ENCODE measurements at regions not wholly inside any gene's neighbourhood (a gene's known extent, or its start where the extent isn't known, plus 50 kb on each side); places are given as distances from the start of the nearest gene placed in this dataset.

- no peak for DNase-seq (ENCODE audit: low spot score)
These were observed 893.5 kb downstream of the SUCLG1 start for GRCh38 chr2:83565626-83566025.

DNA sequence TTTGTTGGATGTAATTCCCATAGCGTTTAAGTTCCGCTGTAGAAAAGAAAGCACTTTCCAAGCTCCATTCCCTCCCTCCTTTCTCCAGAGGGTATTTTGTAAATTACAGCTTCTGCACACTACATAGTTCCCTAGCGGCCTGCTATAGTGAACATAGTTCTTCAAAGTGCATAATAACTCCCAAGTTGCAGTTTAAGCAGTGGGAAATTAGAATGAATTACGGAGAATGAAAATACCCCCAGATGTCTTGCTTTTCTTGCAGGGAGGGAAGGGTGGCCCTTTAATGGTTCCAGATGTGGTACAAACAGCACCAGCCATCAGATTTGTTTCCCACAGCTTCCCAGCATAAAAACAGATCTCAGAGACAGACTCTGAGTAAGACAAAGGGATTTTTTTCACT, 893.9 kb downstream of the SUCLG1 start:
- no peak for DNase-seq (ENCODE audit: low spot score)

- DNase-seq (ENCODE audit: low spot score): no peak
These were observed 897.5 kb downstream of the SUCLG1 start for GRCh38 chr2:83561592-83561991.

DNA sequence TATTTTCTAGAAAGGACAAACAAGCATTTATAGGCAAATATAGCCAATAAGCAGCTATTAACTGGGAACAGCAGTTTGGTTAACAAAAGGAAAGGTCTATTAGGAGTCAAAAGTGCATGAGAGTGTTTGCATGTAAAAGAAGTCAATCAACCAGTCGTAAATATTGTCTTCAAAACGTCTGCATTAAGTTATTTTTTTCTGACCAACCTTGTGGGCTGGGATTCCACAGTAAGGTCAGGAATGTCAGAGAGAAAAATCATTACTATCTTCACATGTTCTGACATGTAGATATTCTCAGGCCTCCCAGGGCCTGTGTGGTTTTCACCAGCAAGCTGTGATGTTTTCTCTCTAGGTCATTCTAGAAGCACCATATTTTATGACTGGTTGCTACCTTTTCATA, 922.5 kb downstream of the SUCLG1 start:
- no peak for DNase-seq (ENCODE audit: low spot score)

- no peak for DNase-seq (ENCODE audit: low spot score)
These were observed 924.7 kb downstream of the SUCLG1 start for GRCh38 chr2:83534416-83534815.

- DNase-seq (ENCODE audit: low spot score): no peak
These were observed 927.8 kb downstream of the SUCLG1 start for GRCh38 chr2:83531206-83531826.

DNA sequence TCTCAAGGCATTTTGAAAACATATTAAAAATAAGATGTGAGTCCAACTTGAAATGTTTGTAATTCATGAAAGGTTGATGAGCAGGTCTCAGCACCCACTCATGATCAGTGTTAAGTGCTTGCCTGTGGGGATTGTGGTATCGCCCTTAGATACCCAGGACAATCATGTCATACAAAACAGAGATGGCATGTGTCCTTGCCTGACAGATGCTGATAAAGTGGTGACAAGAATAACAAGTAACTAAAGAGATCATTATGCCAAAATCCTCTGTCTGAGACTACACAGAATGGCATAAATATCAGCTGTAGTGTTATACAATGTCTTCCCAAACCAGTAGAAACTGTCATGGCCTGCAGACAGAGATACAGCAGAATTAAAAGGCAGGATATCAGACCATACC, 930.3 kb downstream of the SUCLG1 start:
- no peak for DNase-seq (ENCODE audit: low spot score)

DNA sequence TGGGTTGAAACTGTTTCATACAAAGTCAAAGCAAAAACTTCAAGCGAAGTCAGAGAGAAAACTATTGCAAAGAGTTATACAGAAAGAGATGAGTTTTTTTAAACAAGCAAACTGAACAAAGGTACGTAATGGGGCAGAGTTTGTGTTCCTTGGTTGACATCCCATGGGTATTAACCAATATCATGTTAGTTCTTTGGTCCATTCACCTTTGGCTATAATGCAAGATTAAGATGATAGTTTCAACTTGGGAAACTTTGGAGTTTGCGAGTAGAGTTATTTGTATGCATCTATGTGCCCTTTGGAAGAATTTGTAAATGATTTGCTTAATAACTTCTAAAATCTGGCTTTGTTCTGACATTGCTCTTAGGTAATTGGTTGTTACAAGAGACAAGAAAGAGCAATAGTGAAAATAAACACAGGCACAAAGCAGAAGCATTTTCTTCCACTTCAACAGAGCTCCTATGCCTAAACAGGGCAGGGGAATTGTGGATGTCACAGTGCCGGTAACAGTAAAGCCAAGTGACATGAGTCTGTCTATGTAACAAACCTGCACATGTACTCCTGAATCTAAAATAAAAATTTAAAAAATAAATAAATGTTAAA, 936.1 kb downstream of the SUCLG1 start:
- DNase-seq (ENCODE audit: low spot score): no peak

DNA sequence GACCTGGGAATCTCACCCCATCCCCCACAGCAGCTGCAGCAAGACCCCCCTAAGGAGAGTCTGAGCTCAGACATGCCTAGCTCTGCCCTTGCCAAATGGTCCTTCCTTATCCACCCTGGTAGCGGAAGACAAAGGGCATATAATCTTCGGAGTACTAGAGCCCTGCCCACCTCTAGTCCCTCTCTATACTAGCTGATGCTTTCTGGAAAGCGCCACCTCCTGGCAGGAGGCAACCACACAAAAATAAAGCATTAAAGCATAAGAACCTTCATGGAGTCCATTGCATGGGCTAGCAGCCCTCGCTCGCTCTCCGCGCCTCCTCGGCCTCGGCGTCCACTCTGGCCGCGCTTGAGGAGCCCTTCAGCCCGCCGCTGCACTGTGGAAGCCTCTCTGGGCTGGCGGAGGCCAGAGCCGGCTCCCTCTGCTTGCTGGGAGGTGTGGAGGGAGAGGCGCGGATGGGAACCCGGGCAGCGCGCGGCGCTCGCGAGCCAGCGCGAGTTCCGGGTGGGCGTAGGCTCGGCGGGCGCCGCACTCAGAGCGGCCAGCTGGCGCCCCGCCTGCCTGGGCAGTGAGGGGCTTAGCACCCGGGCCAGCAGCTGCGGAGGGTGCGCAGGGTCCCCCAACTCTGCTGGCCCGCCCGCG, 941.2 kb downstream of the SUCLG1 start:
- no peak for DNase-seq (ENCODE audit: low spot score)

DNA sequence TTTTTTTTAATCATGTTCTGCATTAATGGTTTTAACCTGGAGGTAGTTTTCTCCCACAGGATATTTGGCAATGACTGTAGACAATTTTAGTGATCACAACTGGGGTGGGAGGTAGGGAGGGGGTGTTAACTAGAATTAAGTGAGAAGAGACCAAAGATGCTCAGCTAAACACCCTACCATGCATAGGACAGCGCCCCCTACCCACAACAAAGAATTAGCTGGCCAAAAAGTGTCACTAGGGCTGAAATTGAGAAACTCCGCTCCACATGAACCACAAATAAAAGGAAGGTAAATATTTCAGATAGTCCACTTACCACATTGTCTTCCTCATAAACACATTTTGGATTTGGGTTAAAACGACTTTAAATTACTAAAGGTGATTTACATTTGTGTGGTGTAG, 942.6 kb downstream of the SUCLG1 start:
- no peak for DNase-seq (ENCODE audit: low spot score)

- DNase-seq (ENCODE audit: low spot score): no peak
These were observed 971.6 kb downstream of the SUCLG1 start for GRCh38 chr2:83487451-83487850.

- no peak for DNase-seq (ENCODE audit: low spot score)
These were observed 977.6 kb downstream of the SUCLG1 start for GRCh38 chr2:83481436-83481835.

DNA sequence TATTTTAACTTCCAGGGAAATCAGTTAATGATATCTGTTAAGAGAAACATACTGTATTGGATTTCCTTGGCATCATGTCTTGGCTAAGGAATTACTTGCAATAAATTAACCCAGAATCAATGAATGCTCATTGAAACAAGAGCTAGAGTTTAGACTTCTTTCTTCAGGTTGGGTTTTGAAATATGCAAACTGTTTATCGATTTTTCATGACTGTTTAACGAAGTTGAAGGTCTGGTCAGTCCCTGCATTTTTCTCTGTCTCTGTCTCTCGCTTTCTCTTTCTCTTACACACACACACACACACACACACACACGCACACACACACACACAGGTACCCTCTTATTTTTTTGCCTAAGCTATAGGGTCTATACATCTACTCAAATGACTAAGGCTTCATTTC, 981.0 kb downstream of the SUCLG1 start:
- no peak for DNase-seq (ENCODE audit: low spot score)

DNA sequence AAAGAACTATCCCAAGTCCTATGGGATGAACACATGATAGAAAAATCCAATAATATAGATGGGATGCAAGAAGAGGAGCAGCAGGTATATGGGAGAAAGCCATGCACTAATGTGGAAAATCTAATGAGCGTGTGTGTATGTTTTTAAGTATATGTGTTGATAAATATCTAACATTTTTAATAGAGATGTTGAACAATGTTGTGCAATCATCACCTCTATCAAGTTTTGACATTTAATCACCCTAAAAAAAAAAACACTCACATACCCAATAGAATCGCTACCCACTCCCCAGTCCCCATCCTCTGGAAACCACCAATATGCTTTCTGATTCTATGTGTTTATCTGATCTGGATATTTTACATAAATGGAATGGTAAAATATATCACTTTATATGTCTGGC, 983.7 kb downstream of the SUCLG1 start:
- DNase-seq (ENCODE audit: low spot score): no peak

DNA sequence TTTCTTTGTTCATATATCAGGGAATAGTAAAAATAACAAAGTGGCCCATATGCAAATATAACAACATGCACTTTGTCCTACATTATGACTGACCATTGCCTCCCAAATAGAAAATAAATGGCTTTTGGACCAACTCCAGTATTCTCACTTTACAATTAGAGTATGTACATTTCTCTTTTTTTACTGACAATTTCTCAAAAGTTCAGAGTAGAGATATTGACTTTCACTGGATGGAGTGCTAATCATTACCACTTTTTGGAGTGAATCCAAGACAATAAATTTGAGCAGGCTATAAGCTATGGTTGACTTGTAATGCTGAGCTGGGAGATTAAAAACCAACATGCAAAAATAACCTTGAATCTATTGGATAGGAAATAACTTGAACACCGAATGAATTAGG, 987.4 kb downstream of the SUCLG1 start:
- DNase-seq (ENCODE audit: low spot score): no peak

DNA sequence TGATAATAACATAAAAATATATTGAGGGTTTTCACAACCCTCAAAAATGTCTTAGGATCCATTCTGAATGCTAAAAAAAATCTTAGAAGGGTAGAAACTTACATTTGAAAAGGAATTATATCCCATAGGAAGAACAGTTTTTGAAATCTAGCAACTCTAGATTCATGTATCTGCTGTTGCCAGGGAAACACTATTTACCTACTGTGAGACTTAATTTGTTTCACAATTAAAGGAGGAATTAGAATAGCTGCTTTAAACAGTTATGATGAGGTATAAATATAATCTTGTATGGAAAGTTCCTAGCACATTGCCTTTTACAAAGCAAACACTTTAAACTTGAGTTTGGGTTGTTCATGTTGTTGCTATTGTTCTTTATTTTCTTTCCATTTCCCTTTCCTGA, 988.2 kb downstream of the SUCLG1 start:
- no peak for DNase-seq (ENCODE audit: low spot score)

DNA sequence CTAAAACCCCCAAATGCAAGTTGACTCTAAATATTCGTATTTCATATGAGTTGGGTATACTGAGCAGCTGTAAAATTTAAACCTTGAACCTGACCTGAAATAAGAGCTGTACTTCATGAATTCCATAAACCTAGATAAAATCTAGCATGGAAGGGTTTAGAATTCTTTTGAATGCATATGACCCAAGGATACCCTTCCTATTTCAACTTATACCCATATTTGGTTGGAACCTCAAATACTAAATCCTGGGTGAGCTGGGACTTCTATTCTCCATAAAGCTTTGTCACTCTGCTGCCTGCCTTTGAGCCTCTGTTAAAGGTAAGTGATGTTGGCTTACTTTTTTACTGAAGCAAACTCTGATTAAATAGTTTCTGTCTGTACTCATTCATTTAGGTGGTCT, 994.6 kb downstream of the SUCLG1 start:
- no peak for DNase-seq (ENCODE audit: low spot score)

DNA sequence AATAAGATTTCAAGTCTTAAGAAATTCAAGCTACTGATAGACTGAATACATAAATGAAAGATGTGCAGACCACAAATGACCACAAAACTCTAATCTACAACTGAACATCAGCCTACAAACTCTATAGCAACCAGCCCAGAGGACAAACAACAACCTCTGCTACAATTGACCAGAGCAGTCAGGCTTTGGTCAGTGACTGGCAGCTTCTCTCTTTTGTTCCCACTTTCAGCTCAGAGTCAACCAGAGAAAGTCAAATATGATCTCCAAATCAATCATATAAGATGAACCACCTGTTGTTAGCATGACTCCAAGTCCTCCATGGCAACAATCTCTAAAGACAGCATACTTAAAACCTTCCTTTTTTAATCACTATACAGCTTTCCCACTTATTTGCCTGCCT, 996.2 kb downstream of the SUCLG1 start:
- DNase-seq (ENCODE audit: low spot score): no peak

GRCh38 chr2:83461135-83461534, 997.9 kb downstream of the SUCLG1 start:
- DNase-seq (ENCODE audit: low spot score): no peak

GRCh38 chr2:83459456-83459855, 999.6 kb downstream of the SUCLG1 start:
- DNase-seq (ENCODE audit: low spot score): no peak

DNA sequence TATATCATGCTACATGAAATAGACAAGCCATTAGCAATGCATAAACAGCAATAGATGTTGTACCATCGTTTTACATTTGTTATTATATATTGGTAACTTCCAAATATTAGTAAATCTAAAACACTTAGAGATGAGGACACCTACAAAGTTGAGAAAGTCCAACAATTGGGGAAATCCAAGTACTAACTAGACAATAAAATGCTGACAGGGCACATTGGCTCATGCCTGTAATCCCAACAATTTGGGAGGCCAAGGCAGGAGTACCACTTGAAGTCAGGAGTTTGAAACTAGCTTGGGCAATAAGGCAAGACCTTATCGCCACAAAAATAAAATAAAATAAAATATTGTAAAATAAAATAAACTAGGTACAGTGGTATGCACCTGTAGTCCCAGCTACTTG, 1023.1 kb downstream of the SUCLG1 start:
- DNase-seq (ENCODE audit: low spot score): no peak

- no peak for DNase-seq (ENCODE audit: low spot score)
These were observed 1038.1 kb downstream of the SUCLG1 start for GRCh38 chr2:83420993-83421392.

- DNase-seq (ENCODE audit: low spot score): no peak
These were observed 1064.8 kb downstream of the SUCLG1 start for GRCh38 chr2:83394134-83394904.

Data from H4 (cell line).